Neural cell (in vitro differentiated cells): ENCODE measurements at regions not wholly inside any gene's neighbourhood (a gene's known extent, or its start where the extent isn't known, plus 50 kb on each side); places are given as distances from the start of the nearest gene placed in this dataset.

Source experiments
- H2AFZ ChIP-seq: fragments of 200-600, 300-800 bp; sonication (generic), shearing (Covaris generic); 2 replicates; pipeline ENCODE4 v1.6.0; 2014; ENCODE audit warnings: low read depth, mild to moderate bottlenecking, antibody characterized with exemption, low read length, moderate library complexity
- H3F3A ChIP-seq: fragments of 200-600 bp; shearing (Covaris generic); 2 replicates; pipeline ENCODE4 v1.6.1; 2016; ENCODE audit warnings: mild to moderate bottlenecking, moderate library complexity, mixed read lengths, antibody characterized with exemption, low read length; ENCODE audit not compliant: insufficient read depth, poor library complexity, severe bottlenecking
- H3K27ac ChIP-seq: fragments of 200-600, 300-800 bp; sonication (generic), shearing (Covaris generic); 2 replicates; pipeline ENCODE4 v1.5.1; 2014; ENCODE audit warnings: mild to moderate bottlenecking, low read length, moderate library complexity
- H3K27me3 ChIP-seq: fragments of 300-800, 200-600 bp; sonication (generic), shearing (Covaris generic); 2 replicates; pipeline ENCODE4 v1.6.0; 2014; ENCODE audit warnings: mild to moderate bottlenecking, low read depth, low read length, moderate library complexity; ENCODE audit not compliant: insufficient read depth
- H3K36me3 ChIP-seq: fragments of 300-800, 200-600 bp; sonication (generic), shearing (Covaris generic); 2 replicates; pipeline ENCODE4 v1.5.1; 2014; ENCODE audit warnings: mild to moderate bottlenecking, antibody characterized with exemption, low read length, moderate library complexity; ENCODE audit not compliant: insufficient read depth
- H3K4me2 ChIP-seq: fragments of 300-800, 200-600 bp; sonication (generic), shearing (Covaris generic); 2 replicates; pipeline ENCODE4 v1.6.0; 2014; ENCODE audit warnings: mild to moderate bottlenecking, low read length
- H3K4me3 ChIP-seq: fragments of 300-800, 200-600 bp; sonication (generic), shearing (Covaris generic); 2 replicates; pipeline ENCODE4 v1.5.1; 2014; ENCODE audit warnings: mild to moderate bottlenecking, low read length, moderate library complexity
- H3K79me2 ChIP-seq: fragments of 200-600 bp; shearing (Covaris generic); replicated peaks from 2 replicates; pipeline ENCODE4 v1.6.0; 2014; ENCODE audit warnings: mild to moderate bottlenecking, low read length, moderate library complexity; ENCODE audit not compliant: insufficient read depth
- H3K9ac ChIP-seq: fragments of 300-800, 200-600 bp; sonication (generic), shearing (Covaris generic); 2 replicates; pipeline ENCODE4 v1.6.1; 2016; ENCODE audit warnings: mild to moderate bottlenecking, low read length, mixed read lengths
- H3K9me2 ChIP-seq: fragments of 200-600 bp; shearing (Covaris generic); 2 replicates; pipeline ENCODE4 v1.6.1; 2016; ENCODE audit warnings: mild to moderate bottlenecking, low read length, mixed read lengths; ENCODE audit not compliant: insufficient read depth
- H3K9me3 ChIP-seq: fragments of 200-600, 300-800 bp; sonication (generic), shearing (Covaris generic); 2 replicates; pipeline ENCODE4 v1.6.1; 2016; ENCODE audit warnings: mild to moderate bottlenecking, mixed run types, low read length, moderate library complexity, mixed read lengths
- H4K20me1 ChIP-seq: fragments of 200-600 bp; shearing (Covaris generic); 2 replicates; pipeline ENCODE4 v1.6.1; 2016; ENCODE audit warnings: mild to moderate bottlenecking, mixed run types; ENCODE audit not compliant: insufficient read depth
- CTCF ChIP-seq: fragments of 450-650 bp; IDR thresholded peaks from 2 replicates; pipeline ENCODE4 v1.5.1; 2014; ENCODE audit warnings: antibody characterized with exemption, mild to moderate bottlenecking, moderate library complexity; ENCODE audit not compliant: poor library complexity, severe bottlenecking
- EP300 ChIP-seq: fragments of 450-650 bp; conservative IDR thresholded peaks from 2 replicates; pipeline ENCODE4 v1.6.1; 2014; ENCODE audit warnings: antibody characterized with exemption, mild to moderate bottlenecking, moderate library complexity; ENCODE audit not compliant: poor library complexity, severe bottlenecking
- EZH2 ChIP-seq: fragments of 200-600, 300-800 bp; shearing (Covaris generic), sonication (generic); IDR thresholded peaks from 2 replicates; pipeline ENCODE4 v1.6.1; 2014; ENCODE audit warnings: antibody characterized with exemption, low read length, borderline replicate concordance, mild to moderate bottlenecking; ENCODE audit not compliant: insufficient read depth, poor library complexity, severe bottlenecking
- MXI1 ChIP-seq: fragments of 450-650 bp; conservative IDR thresholded peaks from 2 replicates; pipeline ENCODE4 v1.6.1; 2014; ENCODE audit warnings: antibody characterized with exemption, mild to moderate bottlenecking; ENCODE audit not compliant: poor library complexity, severe bottlenecking
- POLR2AphosphoS5 ChIP-seq: IDR thresholded peaks from 2 replicates; pipeline ENCODE4 v1.6.1; 2012
- RAD21 ChIP-seq: fragments of 450-650 bp; conservative IDR thresholded peaks from 2 replicates; pipeline ENCODE4 v1.6.1; 2014; ENCODE audit warnings: antibody characterized with exemption, mild to moderate bottlenecking, moderate library complexity
- REST ChIP-seq: IDR thresholded peaks from 2 replicates; pipeline ENCODE4 v1.6.1; 2012; ENCODE audit warnings: borderline replicate concordance
- SMC3 ChIP-seq: fragments of 450-650 bp; conservative IDR thresholded peaks from 2 replicates; pipeline ENCODE4 v1.6.1; 2014; ENCODE audit warnings: antibody characterized with exemption, mild to moderate bottlenecking, moderate library complexity; ENCODE audit not compliant: poor library complexity
- TAF1 ChIP-seq: IDR thresholded peaks from 2 replicates; pipeline ENCODE4 v1.6.1; 2012; ENCODE audit warnings: low read depth

GRCh38 chr18:1658908-1659566 lies 754.4 kb downstream of the ADCYAP1 start:
- no peak overlapping the region for H3K4me3 ChIP-seq
- TF ChIP-seq POLR2AphosphoS5 = no peak
- no peak for TF ChIP-seq TAF1
- TF ChIP-seq EZH2 = no peak
- TF ChIP-seq EP300 = peak; percentile 42
- no peak for TF ChIP-seq CTCF
- H3K36me3 ChIP-seq = no peaks in the 10 kb centered on the region
- H3K9me3 ChIP-seq = no peaks in the 10 kb centered on the region
- peak overlapping the region; percentile 20 for H3K27ac ChIP-seq
- no peaks in the 10 kb centered on the region for H3K27me3 ChIP-seq
- no peak overlapping the region for H3K9ac ChIP-seq
- no peaks in the 10 kb centered on the region for H4K20me1 ChIP-seq
- H3F3A ChIP-seq = no peaks in the 10 kb centered on the region
- no peak overlapping the region for H3K4me2 ChIP-seq
- no peaks in the 10 kb centered on the region for H3K79me2 ChIP-seq
- H3K9me2 ChIP-seq = no peaks in the 10 kb centered on the region
- no peak overlapping the region for H2AFZ ChIP-seq

GRCh38 chr18:1663879-1664705 lies 759.4 kb downstream of the ADCYAP1 start:
- no peaks in the 10 kb centered on the region for H4K20me1 ChIP-seq
- H3K9ac ChIP-seq = no peak overlapping the region
- no peak for TF ChIP-seq TAF1
- TF ChIP-seq CTCF = peak; percentile 49
- TF ChIP-seq RAD21 = peak; percentile 26
- no peak overlapping the region for H3K4me3 ChIP-seq
- H3K27ac ChIP-seq = no peak overlapping the region
- H3K4me2 ChIP-seq = no peak overlapping the region
- H3K9me2 ChIP-seq = no peaks in the 10 kb centered on the region
- H3K9me3 ChIP-seq = no peaks in the 10 kb centered on the region
- H2AFZ ChIP-seq = no peak overlapping the region
- no peaks in the 10 kb centered on the region for H3K27me3 ChIP-seq
- no peaks in the 10 kb centered on the region for H3K36me3 ChIP-seq
- no peaks in the 10 kb centered on the region for H3F3A ChIP-seq
- no peaks in the 10 kb centered on the region for H3K79me2 ChIP-seq

- no peaks in the 10 kb centered on the region for H3K9me3 ChIP-seq
- no peaks in the 10 kb centered on the region for H3F3A ChIP-seq
- H3K4me3 ChIP-seq = no peak overlapping the region
- H3K36me3 ChIP-seq = no peaks in the 10 kb centered on the region
- H3K27me3 ChIP-seq = no peaks in the 10 kb centered on the region
- H3K9ac ChIP-seq = no peak overlapping the region
- no peak overlapping the region for H3K27ac ChIP-seq
- H3K79me2 ChIP-seq = no peaks in the 10 kb centered on the region
- no peaks in the 10 kb centered on the region for H4K20me1 ChIP-seq
- no peak for TF ChIP-seq POLR2AphosphoS5
- no peak for TF ChIP-seq MXI1
- TF ChIP-seq EP300 = no peak
- no peak for TF ChIP-seq EZH2
- TF ChIP-seq RAD21 = no peak
- no peak for TF ChIP-seq TAF1
- no peak for TF ChIP-seq SMC3
- no peak for TF ChIP-seq CTCF
- no peak for TF ChIP-seq REST
- no peaks in the 10 kb centered on the region for H3K9me2 ChIP-seq
- H3K4me2 ChIP-seq = no peak overlapping the region
- H2AFZ ChIP-seq = no peak overlapping the region
These were observed 760.4 kb downstream of the ADCYAP1 start for GRCh38 chr18:1665079-1665478.
